ENCODE measurements at regions not wholly inside any gene's neighbourhood (a gene's known extent, or its start where the extent isn't known, plus 50 kb on each side); places are given as distances from the start of the nearest gene placed in this dataset.

DNA sequence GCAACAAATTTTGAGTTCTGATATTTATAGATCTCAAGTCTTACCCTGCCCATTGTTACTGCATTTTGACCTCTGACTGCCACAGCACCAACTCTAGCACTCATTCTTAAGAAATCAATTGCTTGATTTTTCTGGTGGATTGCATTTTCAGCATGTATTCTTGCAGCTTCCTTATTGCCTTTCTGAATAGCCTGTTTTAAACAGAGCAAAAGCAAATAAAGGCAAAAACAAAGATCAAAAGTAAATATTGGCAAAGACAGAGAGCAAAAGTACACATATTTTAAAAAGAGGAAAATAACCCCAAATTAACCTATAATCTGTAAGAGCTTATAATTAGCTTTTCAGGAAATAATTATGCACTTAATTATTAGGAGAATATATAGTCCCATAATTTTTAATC, 129.4 kb upstream of the TENT5D start (continued):
- TF ChIP-seq BACH2 (CRISPR knock-in tag; IDR thresholded peaks at IDR 0.05; ENCODE audit: borderline replicate concordance) (no peak), ZFP3 (CRISPR knock-in tag; IDR thresholded peaks at IDR 0.05) (no peak), ZNF565 (CRISPR knock-in tag; conservative IDR thresholded peaks at IDR 0.05; ENCODE audit: low read depth) (no peak)

DNA sequence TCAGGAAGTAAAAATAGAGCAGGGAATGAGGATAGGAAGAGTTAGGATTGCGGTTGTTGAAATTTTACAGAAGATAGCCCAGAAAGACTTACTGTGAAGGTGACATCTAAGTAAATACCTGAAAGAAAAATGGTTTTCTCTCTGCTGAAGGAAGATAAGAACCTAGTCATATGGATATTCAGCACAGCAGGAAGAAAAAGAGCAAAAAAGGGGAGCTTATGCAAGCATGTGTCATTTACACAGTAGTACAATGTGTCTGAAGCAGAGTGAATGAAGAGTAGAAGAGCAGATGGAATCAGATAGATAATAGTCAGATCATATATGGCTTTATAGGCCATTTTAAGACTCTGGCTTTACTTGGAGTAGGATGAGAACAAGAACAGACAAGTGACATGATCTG, 126.9 kb upstream of the TENT5D start:
- no peak for ATAC-seq

DNA sequence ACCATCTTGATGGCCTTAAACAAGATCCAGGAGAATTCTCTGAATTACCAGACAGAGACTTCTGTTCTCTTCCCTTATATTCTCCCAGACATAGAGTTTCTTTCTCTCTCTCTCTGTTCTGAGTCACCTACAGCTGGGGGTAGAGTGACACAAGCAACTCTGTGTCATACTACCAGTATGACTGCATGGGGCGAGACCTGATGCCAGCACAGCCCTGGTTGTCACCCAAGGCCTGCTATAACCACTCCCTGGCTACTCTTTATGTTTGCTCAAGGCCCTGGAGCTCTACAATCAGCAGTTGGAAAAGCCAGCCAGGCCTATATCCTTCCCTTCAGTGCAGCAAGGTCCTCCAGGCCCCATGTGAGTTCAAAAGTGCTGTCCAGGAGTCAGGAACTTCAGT, 114.2 kb upstream of the TENT5D start:
- ATAC-seq = no peak
- TF ChIP-seq, protein P1, sequence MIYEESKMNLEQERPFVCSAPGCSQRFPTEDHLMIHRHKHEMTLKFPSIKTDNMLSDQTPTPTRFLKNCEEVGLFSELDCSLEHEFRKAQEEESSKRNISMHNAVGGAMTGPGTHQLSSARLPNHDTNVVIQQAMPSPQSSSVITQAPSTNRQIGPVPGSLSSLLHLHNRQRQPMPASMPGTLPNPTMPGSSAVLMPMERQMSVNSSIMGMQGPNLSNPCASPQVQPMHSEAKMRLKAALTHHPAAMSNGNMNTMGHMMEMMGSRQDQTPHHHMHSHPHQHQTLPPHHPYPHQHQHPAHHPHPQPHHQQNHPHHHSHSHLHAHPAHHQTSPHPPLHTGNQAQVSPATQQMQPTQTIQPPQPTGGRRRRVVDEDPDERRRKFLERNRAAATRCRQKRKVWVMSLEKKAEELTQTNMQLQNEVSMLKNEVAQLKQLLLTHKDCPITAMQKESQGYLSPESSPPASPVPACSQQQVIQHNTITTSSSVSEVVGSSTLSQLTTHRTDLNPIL (CRISPR knock-in tag; IDR thresholded peaks at IDR 0.05; ENCODE audit: low read depth) = no peak
- TF ChIP-seq ZFP3 (CRISPR knock-in tag; IDR thresholded peaks at IDR 0.05) (no peak), ZNF565 (CRISPR knock-in tag; conservative IDR thresholded peaks at IDR 0.05; ENCODE audit: low read depth) (no peak), OSR1 (CRISPR knock-in tag; IDR thresholded peaks at IDR 0.05) (no peak), ESRRG (CRISPR knock-in tag; IDR thresholded peaks at IDR 0.05) (no peak), ARNTL (CRISPR knock-in tag; IDR thresholded peaks at IDR 0.05; ENCODE audit: borderline replicate concordance, low read depth) (no peak), CSDC2 (CRISPR knock-in tag; IDR thresholded peaks at IDR 0.05) (no peak), TCF4 (CRISPR knock-in tag; IDR thresholded peaks at IDR 0.05; ENCODE audit: borderline replicate concordance) (no peak), ZNF70 (CRISPR knock-in tag; IDR thresholded peaks at IDR 0.05) (no peak), ZC3H10 (CRISPR knock-in tag; IDR thresholded peaks at IDR 0.05) (no peak), SNAI2 (CRISPR knock-in tag; IDR thresholded peaks at IDR 0.05) (no peak), TOX (CRISPR knock-in tag; IDR thresholded peaks at IDR 0.05; ENCODE audit: borderline replicate concordance) (no peak), PPARA (CRISPR knock-in tag; IDR thresholded peaks at IDR 0.05; ENCODE audit: borderline replicate concordance) (no peak)
- TF ChIP-seq, protein P2, sequence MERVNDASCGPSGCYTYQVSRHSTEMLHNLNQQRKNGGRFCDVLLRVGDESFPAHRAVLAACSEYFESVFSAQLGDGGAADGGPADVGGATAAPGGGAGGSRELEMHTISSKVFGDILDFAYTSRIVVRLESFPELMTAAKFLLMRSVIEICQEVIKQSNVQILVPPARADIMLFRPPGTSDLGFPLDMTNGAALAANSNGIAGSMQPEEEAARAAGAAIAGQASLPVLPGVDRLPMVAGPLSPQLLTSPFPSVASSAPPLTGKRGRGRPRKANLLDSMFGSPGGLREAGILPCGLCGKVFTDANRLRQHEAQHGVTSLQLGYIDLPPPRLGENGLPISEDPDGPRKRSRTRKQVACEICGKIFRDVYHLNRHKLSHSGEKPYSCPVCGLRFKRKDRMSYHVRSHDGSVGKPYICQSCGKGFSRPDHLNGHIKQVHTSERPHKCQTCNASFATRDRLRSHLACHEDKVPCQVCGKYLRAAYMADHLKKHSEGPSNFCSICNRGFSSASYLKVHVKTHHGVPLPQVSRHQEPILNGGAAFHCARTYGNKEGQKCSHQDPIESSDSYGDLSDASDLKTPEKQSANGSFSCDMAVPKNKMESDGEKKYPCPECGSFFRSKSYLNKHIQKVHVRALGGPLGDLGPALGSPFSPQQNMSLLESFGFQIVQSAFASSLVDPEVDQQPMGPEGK (CRISPR knock-in tag; IDR thresholded peaks at IDR 0.05; ENCODE audit: borderline replicate concordance) = no peak
- TF ChIP-seq, protein P3, sequence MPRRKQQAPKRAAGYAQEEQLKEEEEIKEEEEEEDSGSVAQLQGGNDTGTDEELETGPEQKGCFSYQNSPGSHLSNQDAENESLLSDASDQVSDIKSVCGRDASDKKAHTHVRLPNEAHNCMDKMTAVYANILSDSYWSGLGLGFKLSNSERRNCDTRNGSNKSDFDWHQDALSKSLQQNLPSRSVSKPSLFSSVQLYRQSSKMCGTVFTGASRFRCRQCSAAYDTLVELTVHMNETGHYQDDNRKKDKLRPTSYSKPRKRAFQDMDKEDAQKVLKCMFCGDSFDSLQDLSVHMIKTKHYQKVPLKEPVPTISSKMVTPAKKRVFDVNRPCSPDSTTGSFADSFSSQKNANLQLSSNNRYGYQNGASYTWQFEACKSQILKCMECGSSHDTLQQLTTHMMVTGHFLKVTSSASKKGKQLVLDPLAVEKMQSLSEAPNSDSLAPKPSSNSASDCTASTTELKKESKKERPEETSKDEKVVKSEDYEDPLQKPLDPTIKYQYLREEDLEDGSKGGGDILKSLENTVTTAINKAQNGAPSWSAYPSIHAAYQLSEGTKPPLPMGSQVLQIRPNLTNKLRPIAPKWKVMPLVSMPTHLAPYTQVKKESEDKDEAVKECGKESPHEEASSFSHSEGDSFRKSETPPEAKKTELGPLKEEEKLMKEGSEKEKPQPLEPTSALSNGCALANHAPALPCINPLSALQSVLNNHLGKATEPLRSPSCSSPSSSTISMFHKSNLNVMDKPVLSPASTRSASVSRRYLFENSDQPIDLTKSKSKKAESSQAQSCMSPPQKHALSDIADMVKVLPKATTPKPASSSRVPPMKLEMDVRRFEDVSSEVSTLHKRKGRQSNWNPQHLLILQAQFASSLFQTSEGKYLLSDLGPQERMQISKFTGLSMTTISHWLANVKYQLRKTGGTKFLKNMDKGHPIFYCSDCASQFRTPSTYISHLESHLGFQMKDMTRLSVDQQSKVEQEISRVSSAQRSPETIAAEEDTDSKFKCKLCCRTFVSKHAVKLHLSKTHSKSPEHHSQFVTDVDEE (CRISPR knock-in tag; IDR thresholded peaks at IDR 0.05) = no peak
- TF ChIP-seq, protein P4, sequence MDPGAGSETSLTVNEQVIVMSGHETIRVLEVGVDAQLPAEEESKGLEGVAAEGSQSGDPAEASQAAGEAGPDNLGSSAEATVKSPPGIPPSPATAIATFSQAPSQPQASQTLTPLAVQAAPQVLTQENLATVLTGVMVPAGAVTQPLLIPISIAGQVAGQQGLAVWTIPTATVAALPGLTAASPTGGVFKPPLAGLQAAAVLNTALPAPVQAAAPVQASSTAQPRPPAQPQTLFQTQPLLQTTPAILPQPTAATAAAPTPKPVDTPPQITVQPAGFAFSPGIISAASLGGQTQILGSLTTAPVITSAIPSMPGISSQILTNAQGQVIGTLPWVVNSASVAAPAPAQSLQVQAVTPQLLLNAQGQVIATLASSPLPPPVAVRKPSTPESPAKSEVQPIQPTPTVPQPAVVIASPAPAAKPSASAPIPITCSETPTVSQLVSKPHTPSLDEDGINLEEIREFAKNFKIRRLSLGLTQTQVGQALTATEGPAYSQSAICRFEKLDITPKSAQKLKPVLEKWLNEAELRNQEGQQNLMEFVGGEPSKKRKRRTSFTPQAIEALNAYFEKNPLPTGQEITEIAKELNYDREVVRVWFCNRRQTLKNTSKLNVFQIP (CRISPR knock-in tag; IDR thresholded peaks at IDR 0.05; ENCODE audit: borderline replicate concordance, low read depth) = no peak

More for the DNA sequence above, 126.9 kb upstream of the TENT5D start:
- TF ChIP-seq ISL1 (CRISPR knock-in tag; IDR thresholded peaks at IDR 0.05) (no peak), CSDC2 (CRISPR knock-in tag; IDR thresholded peaks at IDR 0.05) (no peak), ZFP30 (CRISPR knock-in tag; IDR thresholded peaks at IDR 0.05) (no peak), ARNTL (CRISPR knock-in tag; IDR thresholded peaks at IDR 0.05; ENCODE audit: borderline replicate concordance, low read depth) (no peak), BACH2 (CRISPR knock-in tag; IDR thresholded peaks at IDR 0.05; ENCODE audit: borderline replicate concordance) (no peak), TOX (CRISPR knock-in tag; IDR thresholded peaks at IDR 0.05; ENCODE audit: borderline replicate concordance) (no peak), ZFP3 (CRISPR knock-in tag; IDR thresholded peaks at IDR 0.05) (no peak), OSR1 (CRISPR knock-in tag; IDR thresholded peaks at IDR 0.05) (no peak), RARB (CRISPR knock-in tag; IDR thresholded peaks at IDR 0.05) (no peak), TCF4 (CRISPR knock-in tag; IDR thresholded peaks at IDR 0.05; ENCODE audit: borderline replicate concordance) (no peak), ZNF565 (CRISPR knock-in tag; conservative IDR thresholded peaks at IDR 0.05; ENCODE audit: low read depth) (no peak)
- TF ChIP-seq, protein P1 (CRISPR knock-in tag; IDR thresholded peaks at IDR 0.05; ENCODE audit: low read depth) = no peak
